H1 (cell line): ENCODE measurements at regions not wholly inside any gene's neighbourhood (a gene's known extent, or its start where the extent isn't known, plus 50 kb on each side); places are given as distances from the start of the nearest gene placed in this dataset.

ENCODE experiments used
- CTCF ChIA-PET: fragments of 300-600 bp; sonication (Branson Sonifier 250); formaldehyde crosslinking; loops from one replicate; lab custom pipeline; 2021; ENCODE audit not compliant: partially characterized antibody; lab: Charles Lee
- POLR2A ChIA-PET: fragments of 300-600 bp; sonication (Branson Sonifier 250); formaldehyde crosslinking; loops from one replicate; lab custom pipeline; 2021; ENCODE audit warnings: inconsistent platforms; ENCODE audit not compliant: partially characterized antibody; lab: Charles Lee
- DNase-seq, 2 experiments: peaks; one replicate each; pipeline versions ENCODE4 v3.0.0 to v3.0.0-alpha.2; 2010 to 2022; ENCODE audit warnings: low spot score in 2 of 2, low read depth in 1 of 2, mixed read lengths in 1 of 2
- FAIRE-seq: peaks from 2 replicates; lab custom pipeline; 2011; peaks lifted over from hg19 to GRCh38; lab: Jason Lieb, UNC
- H2AFZ ChIP-seq: 2 replicates; pipeline ENCODE4 v1.8.1; 2012; ENCODE audit warnings: low read length, inconsistent platforms
- H2AK5ac ChIP-seq: 2 replicates; pipeline ENCODE4 v1.6.1; 2013; ENCODE audit warnings: low read depth, low read length
- H2BK120ac ChIP-seq: replicated peaks from 2 replicates; pipeline ENCODE3; 2013; ENCODE audit warnings: low read depth, low read length, inconsistent platforms
- H2BK12ac ChIP-seq: 2 replicates; pipeline ENCODE4 v1.6.1; 2013; ENCODE audit warnings: low read depth, low read length
- H2BK15ac ChIP-seq: 2 replicates; pipeline ENCODE4 v1.6.1; 2013; ENCODE audit warnings: low read length
- H2BK20ac ChIP-seq: 2 replicates; pipeline ENCODE4 v1.6.1; 2013; ENCODE audit warnings: low read length
- H2BK5ac ChIP-seq: 2 replicates; pipeline ENCODE4 v1.6.1; 2013; ENCODE audit warnings: low read depth, low read length
- H3K14ac ChIP-seq: 2 replicates; pipeline ENCODE4 v1.6.1; 2013; ENCODE audit warnings: inconsistent platforms; ENCODE audit not compliant: insufficient read length
- H3K18ac ChIP-seq: 2 replicates; pipeline ENCODE4 v1.6.1; 2013; ENCODE audit warnings: low read length; ENCODE audit errors: extremely low read depth
- H3K23ac ChIP-seq: 2 replicates; pipeline ENCODE4 v1.6.1; 2013; ENCODE audit warnings: inconsistent platforms; ENCODE audit not compliant: insufficient read length
- H3K23me2 ChIP-seq: 2 replicates; pipeline ENCODE4 v1.6.1; 2013; ENCODE audit warnings: low read depth, low read length
- H3K27ac ChIP-seq: 2 replicates; pipeline ENCODE4 v1.6.1; 2011; ENCODE audit warnings: low read depth, low read length, inconsistent platforms
- H3K27me3 ChIP-seq, 4 experiments: replicated peaks in 1 of 4; 1 replicate in 1 of 4; 2 replicates in 3 of 4; pipeline versions ENCODE4 v1.6.1 to v1.8.1; 2011 to 2013; ENCODE audit warnings: low read length in 3 of 4, mild to moderate bottlenecking in 3 of 4, inconsistent platforms in 2 of 4, mixed read lengths in 2 of 4, moderate library complexity in 1 of 4; ENCODE audit not compliant: control insufficient read depth in 3 of 4, insufficient read depth in 3 of 4; ENCODE audit errors: extremely low read depth in 1 of 4
- H3K36me3 ChIP-seq, 4 experiments: 2 replicates each; pipeline versions ENCODE4 v1.6.1 to v1.8.1; 2011 to 2013; ENCODE audit warnings: mild to moderate bottlenecking in 4 of 4, low read length in 3 of 4, moderate library complexity in 2 of 4, control low read depth in 1 of 4, inconsistent platforms in 1 of 4; ENCODE audit not compliant: insufficient read depth in 4 of 4, control insufficient read depth in 2 of 4
- H3K4ac ChIP-seq: replicated peaks from 2 replicates; pipeline ENCODE3; 2013; ENCODE audit warnings: low read length, low read depth, mixed read lengths, inconsistent platforms; ENCODE audit not compliant: insufficient read length
- H3K4me1 ChIP-seq, 4 experiments: replicated peaks in 1 of 4; 1 replicate in 1 of 4; 2 replicates in 3 of 4; pipeline versions ENCODE4 v1.6.1 to v1.8.1; 2011 to 2013; ENCODE audit warnings: low read length in 3 of 4, inconsistent platforms in 2 of 4, mixed read lengths in 1 of 4; ENCODE audit not compliant: insufficient read depth in 4 of 4, control insufficient read depth in 3 of 4
- H3K4me2 ChIP-seq, 2 experiments: 2 replicates each; pipeline versions ENCODE4 v1.6.1 to v1.8.1; 2011 to 2013; ENCODE audit warnings: low read depth in 2 of 2, low read length in 2 of 2, control low read depth in 1 of 2, inconsistent platforms in 1 of 2, mild to moderate bottlenecking in 1 of 2; ENCODE audit not compliant: insufficient read depth in 1 of 2
- H3K4me3 ChIP-seq, 4 experiments: fragments of 200-600, 300-600 bp in 1 of 4; sonication (generic), shearing (Covaris generic), sonication (Bioruptor Twin) in 1 of 4; 2 replicates each; pipeline versions ENCODE4 v1.5.1 to v1.8.1; 2011 to 2016; ENCODE audit warnings: low read length in 4 of 4, low read depth in 3 of 4, control low read depth in 2 of 4, inconsistent platforms in 2 of 4, mild to moderate bottlenecking in 2 of 4, mixed read lengths in 1 of 4, moderate library complexity in 1 of 4; ENCODE audit not compliant: insufficient read depth in 2 of 4; ENCODE audit errors: extremely low read depth in 1 of 4
- H3K56ac ChIP-seq: replicated peaks from 2 replicates; pipeline ENCODE3; 2013; ENCODE audit warnings: low read depth, mild to moderate bottlenecking, mixed read lengths, low read length, inconsistent platforms; ENCODE audit not compliant: insufficient read length
- H3K79me1 ChIP-seq: 2 replicates; pipeline ENCODE4 v1.6.1; 2013; ENCODE audit warnings: low read depth, low read length, control low read depth
- H3K79me2 ChIP-seq, 2 experiments: 2 replicates each; pipeline versions ENCODE4 v1.6.1 to v1.8.1; 2012 to 2013; ENCODE audit warnings: low read length in 2 of 2, mild to moderate bottlenecking in 2 of 2, inconsistent platforms in 1 of 2; ENCODE audit not compliant: insufficient read depth in 2 of 2, control insufficient read depth in 1 of 2
- H3K9ac ChIP-seq, 4 experiments: replicated peaks in 1 of 4; 1 replicate in 1 of 4; 2 replicates in 3 of 4; pipeline versions ENCODE4 v1.6.1 to v1.8.1; 2011 to 2013; ENCODE audit warnings: low read depth in 3 of 4, low read length in 3 of 4, control low read depth in 2 of 4, mild to moderate bottlenecking in 2 of 4, moderate library complexity in 2 of 4, inconsistent platforms in 1 of 4; ENCODE audit errors: extremely low read depth in 1 of 4
- H3K9me3 ChIP-seq, 2 experiments: 2 replicates each; pipeline versions ENCODE4 v1.6.1 to v1.8.1; 2012 to 2013; ENCODE audit warnings: mild to moderate bottlenecking in 2 of 2, moderate library complexity in 2 of 2, control low read depth in 1 of 2, inconsistent platforms in 1 of 2, low read depth in 1 of 2, low read length in 1 of 2, mixed read lengths in 1 of 2; ENCODE audit not compliant: insufficient read depth in 2 of 2
- H4K20me1 ChIP-seq, 2 experiments: replicated peaks in 1 of 2; 2 replicates each; pipeline versions ENCODE3 to v1.8.1; 2011 to 2013; ENCODE audit warnings: inconsistent platforms in 2 of 2, low read length in 2 of 2, mild to moderate bottlenecking in 1 of 2; ENCODE audit not compliant: insufficient read depth in 2 of 2, control insufficient read depth in 1 of 2
- H4K5ac ChIP-seq: 2 replicates; pipeline ENCODE4 v1.6.1; 2013; ENCODE audit warnings: low read length, low read depth, mixed read lengths, inconsistent platforms; ENCODE audit not compliant: insufficient read length
- H4K8ac ChIP-seq: 2 replicates; pipeline ENCODE4 v1.8.0; 2013; ENCODE audit warnings: mild to moderate bottlenecking, moderate library complexity, low read length, inconsistent platforms; ENCODE audit not compliant: insufficient read depth; ENCODE audit errors: extremely low read depth
- H4K91ac ChIP-seq: replicated peaks from 2 replicates; pipeline ENCODE3; 2013; ENCODE audit warnings: low read length, mixed read lengths, inconsistent platforms; ENCODE audit not compliant: insufficient read length
- ASH2L ChIP-seq: fragments of 200-600, 300-600 bp; sonication (generic); IDR thresholded peaks from one replicate; pipeline ENCODE4 v1.7.1; 2017; ENCODE audit warnings: low read length
- GABPA ChIP-seq: IDR thresholded peaks from 2 replicates; pipeline ENCODE4 v1.6.1; 2011; ENCODE audit warnings: mild to moderate bottlenecking, low read length, moderate library complexity, borderline replicate concordance; ENCODE audit not compliant: insufficient read depth
- HDAC6 ChIP-seq: IDR thresholded peaks from one replicate; pipeline ENCODE4 v1.7.1; 2012; ENCODE audit warnings: low read depth, mild to moderate bottlenecking, inconsistent platforms, low read length, moderate library complexity
- KDM4A ChIP-seq: IDR thresholded peaks from one replicate; pipeline ENCODE4 v1.7.1; 2012; ENCODE audit warnings: low read depth, mild to moderate bottlenecking, moderate library complexity, low read length, inconsistent platforms; ENCODE audit not compliant: severe bottlenecking
- NANOG ChIP-seq: IDR thresholded peaks from 2 replicates; pipeline ENCODE4 v1.6.1; 2011; ENCODE audit warnings: low read length, low read depth, mild to moderate bottlenecking, inconsistent platforms; ENCODE audit not compliant: insufficient read depth, poor library complexity, severe bottlenecking
- POU5F1 ChIP-seq: IDR thresholded peaks from 2 replicates; pipeline ENCODE4 v1.6.1; 2011; ENCODE audit warnings: low read depth, mild to moderate bottlenecking, low read length, moderate library complexity
- RAD21 ChIP-seq, 2 experiments: IDR thresholded peaks in 1 of 2; conservative IDR thresholded peaks in 1 of 2; 2 replicates each; pipeline ENCODE4 v1.6.1; 2011; ENCODE audit warnings: low read depth in 2 of 2, low read length in 2 of 2, improper control_type of control experiment in 1 of 2, inconsistent platforms in 1 of 2, mild to moderate bottlenecking in 1 of 2, moderate library complexity in 1 of 2
- RXRA ChIP-seq: IDR thresholded peaks from 2 replicates; pipeline ENCODE4 v1.6.1; 2011; ENCODE audit warnings: low read depth, mild to moderate bottlenecking, low read length, moderate library complexity; ENCODE audit not compliant: insufficient read depth
- SIN3A ChIP-seq, 2 experiments: IDR thresholded peaks in 1 of 2; conservative IDR thresholded peaks in 1 of 2; 2 replicates each; pipeline ENCODE4 v1.6.1; 2011 to 2012; ENCODE audit warnings: low read length in 2 of 2, improper control_type of control experiment in 1 of 2, low read depth in 1 of 2, mild to moderate bottlenecking in 1 of 2
- SIRT6 ChIP-seq: IDR thresholded peaks from one replicate; pipeline ENCODE4 v1.7.1; 2012; ENCODE audit warnings: low read length, inconsistent platforms
- SUZ12 ChIP-seq: fragments of 200-600 bp; sonication (generic); IDR thresholded peaks from 2 replicates; pipeline ENCODE4 v1.6.1; 2012; ENCODE audit warnings: mild to moderate bottlenecking, inconsistent platforms, low read length, moderate library complexity, mixed read lengths
- WGBS, 2 experiments: shearing (Covaris generic) in 1 of 2; methylation state at CpG; one replicate each; pipeline versions ENCODE4 v1.1.6 to v1.1.7; 2013 to 2015; ENCODE audit warnings: low lambda C conversion rate in 2 of 2, mixed read lengths in 2 of 2, inconsistent platforms in 1 of 2, low coverage in 1 of 2, missing lambda C conversion rate in 1 of 2; ENCODE audit not compliant: insufficient replicate concordance in 2 of 2, insufficient coverage in 1 of 2, insufficient read length in 1 of 2; ENCODE audit errors: extremely low coverage in 1 of 2, missing lambda C conversion rate in 1 of 2; 5-methylcytosine and 5-hydroxymethylcytosine counted together

DNA sequence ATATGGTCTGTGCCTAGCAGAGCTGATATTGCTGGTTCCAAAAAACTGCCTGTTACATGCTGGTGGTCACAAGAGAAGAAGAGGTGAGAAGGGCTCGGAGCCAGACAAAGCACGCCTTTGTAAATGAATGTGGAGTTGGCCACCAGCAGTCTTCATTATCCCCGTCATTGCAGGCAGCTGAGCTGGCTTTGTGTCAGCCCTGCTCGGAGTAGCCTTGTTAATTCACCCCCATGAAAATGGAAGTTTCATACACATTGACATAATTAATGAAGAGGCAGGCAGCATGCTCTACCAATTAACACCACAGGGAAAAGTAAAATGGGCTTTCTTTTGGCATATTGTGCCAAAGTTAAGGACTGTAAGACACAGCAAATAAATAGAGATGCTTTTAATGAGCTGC, 113.7 kb upstream of the RBFOX1 start:
- no peak overlapping the region for H3K9ac ChIP-seq
- peak overlapping the region; percentile 78 for H4K91ac ChIP-seq
- H3K4me1 ChIP-seq: peaks cover 6 to 20% (median 8%) of the 10 kb centered on the region in 4 experiments; a peak in 6 of 7 replicates
- no peak overlapping the region for H2BK120ac ChIP-seq
- ChIA-PET CTCF (interaction anchor here (0.9 to 3.2 kb wide), 3 partner anchors 11 to 535 kb away, joined by 3 to 12 read pairs (median 5); no protein-coding TSS in a partner anchor), POLR2A (interaction anchor here (0.9 to 1.4 kb wide), 3 partner anchors 8 to 15 kb away, joined by 3 to 4 read pairs (median 3); no protein-coding TSS in a partner anchor)
- H2BK15ac ChIP-seq: no peak overlapping the region
- H3K27ac ChIP-seq: no peak overlapping the region
- no peak overlapping the region for H4K8ac ChIP-seq
- H3K18ac ChIP-seq: peak overlapping the region; percentile 91; the same call in 1 of the 2 replicates
- H2BK20ac ChIP-seq: no peak overlapping the region
- DNase-seq (peak in 1 of 2 experiments; percentile 46), FAIRE-seq (peak; percentile 24)
- peaks cover 0 to 4% of the 10 kb centered on the region in 2 experiments for H4K20me1 ChIP-seq
- H3K79me2 ChIP-seq: no peaks in the 10 kb centered on the region
- peak overlapping the region; percentile 32 to 75; a peak in 3 of 4 replicates for H3K4me2 ChIP-seq
- H2AFZ ChIP-seq: 0 out of 2 replicates have a peak overlapping the region, but pooled peaks have one; percentile 8
- H4K5ac ChIP-seq: no peak overlapping the region
- H3K36me3 ChIP-seq: no peaks in the 10 kb centered on the region
- H3K14ac ChIP-seq: no peak overlapping the region
- no peak overlapping the region for H2AK5ac ChIP-seq
- H3K56ac ChIP-seq: no peak overlapping the region
- no peaks in the 10 kb centered on the region for H3K9me3 ChIP-seq
- H3K23me2 ChIP-seq: no peaks in the 10 kb centered on the region; the same call in 1 of the 2 replicates
- H3K27me3 ChIP-seq: 0 out of 7 replicates have a peak, but pooled peaks cover 0 to 2% (median 0%) of the 10 kb centered on the region in 4 experiments
- H3K79me1 ChIP-seq: no peaks in the 10 kb centered on the region
- H3K4me3 ChIP-seq: no peak overlapping the region
- peak overlapping the region; percentile 20; the same call in 1 of the 2 replicates for H2BK12ac ChIP-seq
- no peak for TF ChIP-seq GABPA
- no peak for TF ChIP-seq NANOG
- no peak for TF ChIP-seq KDM4A
- no peak for TF ChIP-seq SIRT6
- TF ChIP-seq SUZ12: no peak
- no peak for TF ChIP-seq ASH2L
- no peak for TF ChIP-seq POU5F1
- TF ChIP-seq RAD21 (IDR thresholded peaks at IDR 0.05 in 1 of 2, conservative IDR thresholded peaks at IDR 0.05 in 1 of 2; ENCODE audit: low read depth in 2 of 2, low read length in 2 of 2): no peak
- TF ChIP-seq HDAC6: no peak
- TF ChIP-seq RXRA: no peak
- TF ChIP-seq SIN3A (conservative IDR thresholded peaks at IDR 0.05 in 1 of 2, IDR thresholded peaks at IDR 0.05 in 1 of 2; ENCODE audit: low read depth in 1 of 2, low read length in 2 of 2): no peak
- WGBS, 2 experiments: 40% methylated on average over 4 of the region's 4 CpGs; no CpG with 5 or more reads in 1 of the 2 experiments
- H3K4ac ChIP-seq: no peak overlapping the region
- no peak overlapping the region for H3K23ac ChIP-seq
- H2BK5ac ChIP-seq: no peak overlapping the region
